ENCODE measurements at regions not wholly inside any gene's neighbourhood (a gene's known extent, or its start where the extent isn't known, plus 50 kb on each side); places are given as distances from the start of the nearest gene placed in this dataset.

GRCh38 chr4:141410839-141411238, 190.1 kb downstream of the ZNF330 start:
- no peak for TF ChIP-seq EZH2 (IDR thresholded peaks at IDR 0.05; ENCODE audit: borderline replicate concordance, low read depth, low read length, severe bottlenecking)
- TF ChIP-seq CTCF (IDR thresholded peaks at IDR 0.05; ENCODE audit: borderline replicate concordance, extremely low read depth, low read length, poor library complexity, severe bottlenecking), result no peak

All from DND-41 (cell line).